ENCODE measurements at regions not wholly inside any gene's neighbourhood (a gene's known extent, or its start where the extent isn't known, plus 50 kb on each side); places are given as distances from the start of the nearest gene placed in this dataset.

GRCh38 chr3:151935446-151935845 is 62.0 kb downstream of the SUCNR1 start:
- DNase-seq: no peak

GRCh38 chr3:151940481-151940880 is 67.0 kb downstream of the SUCNR1 start:
- DNase-seq: no peak

- no peak for DNase-seq
Observed at GRCh38 chr3:151943539-151943938, 70.1 kb downstream of the SUCNR1 start.

- DNase-seq: no peak
Observed at GRCh38 chr3:151944356-151944755, 70.9 kb downstream of the SUCNR1 start.

GRCh38 chr3:151946606-151947005 is 73.2 kb downstream of the SUCNR1 start:
- no peak for DNase-seq

GRCh38 chr3:151949706-151950105 is 76.3 kb downstream of the SUCNR1 start:
- no peak for DNase-seq

GRCh38 chr3:151955356-151955755 is 81.9 kb downstream of the SUCNR1 start:
- DNase-seq: no peak

GRCh38 chr3:151960961-151961580 is 87.6 kb downstream of the SUCNR1 start:
- no peak for DNase-seq

GRCh38 chr3:151962352-151962751 is 88.9 kb downstream of the SUCNR1 start:
- DNase-seq: no peak

GRCh38 chr3:151962912-151963311 is 89.5 kb downstream of the SUCNR1 start:
- no peak for DNase-seq

- DNase-seq: no peak
Observed at GRCh38 chr3:151964743-151965142, 91.3 kb downstream of the SUCNR1 start.

- DNase-seq: no peak
Observed at GRCh38 chr3:151969026-151969642, 95.7 kb downstream of the SUCNR1 start.

- no peak for DNase-seq
Observed at GRCh38 chr3:151971814-151972579, 98.6 kb downstream of the SUCNR1 start.

GRCh38 chr3:151974067-151974466 is 100.6 kb downstream of the SUCNR1 start:
- DNase-seq: no peak

GRCh38 chr3:151976211-151977050 is 103.0 kb downstream of the SUCNR1 start:
- no peak for DNase-seq

- no peak for DNase-seq
Observed at GRCh38 chr3:151979906-151980305, 106.5 kb downstream of the SUCNR1 start.

- DNase-seq: no peak
Observed at GRCh38 chr3:151983538-151983937, 110.1 kb downstream of the SUCNR1 start.

- no peak for DNase-seq
Observed at GRCh38 chr3:151985787-151986430, 112.5 kb downstream of the SUCNR1 start.

- no peak for DNase-seq
Observed at GRCh38 chr3:151987893-151988292, 114.5 kb downstream of the SUCNR1 start.

- no peak for DNase-seq
Observed at GRCh38 chr3:151989621-151990020, 116.2 kb downstream of the SUCNR1 start.

- no peak for DNase-seq
Observed at GRCh38 chr3:151990696-151991376, 117.4 kb downstream of the SUCNR1 start.

All from DMS79 treated with DMSO at 0.1 percent for 48 hours (cell line).